Hepatocyte (in vitro differentiated cells): ENCODE measurements at regions not wholly inside any gene's neighbourhood (a gene's known extent, or its start where the extent isn't known, plus 50 kb on each side); places are given as distances from the start of the nearest gene placed in this dataset.

Experiments used
- DNase-seq: peaks from one replicate; pipeline ENCODE4 v3.0.0-alpha.2; 2016; ENCODE audit warnings: low spot score
- H2AFZ ChIP-seq: fragments of 200-600 bp; sonication (generic); 2 replicates; pipeline ENCODE4 v1.6.0; 2016; ENCODE audit warnings: antibody characterized with exemption, mild to moderate bottlenecking
- H3K27ac ChIP-seq: fragments of 200-600 bp; sonication (generic); 2 replicates; pipeline ENCODE4 v1.5.1; 2016; ENCODE audit warnings: mild to moderate bottlenecking
- H3K27me3 ChIP-seq: fragments of 200-600 bp; sonication (generic); 2 replicates; pipeline ENCODE4 v1.6.1; 2016
- H3K36me3 ChIP-seq: fragments of 200-600 bp; sonication (generic); replicated peaks from 2 replicates; pipeline ENCODE4 v1.5.1; 2016; ENCODE audit warnings: low read depth; ENCODE audit not compliant: insufficient read depth
- H3K4me1 ChIP-seq: fragments of 200-600 bp; sonication (generic); 2 replicates; pipeline ENCODE4 v1.5.1; 2016; ENCODE audit warnings: mild to moderate bottlenecking, moderate library complexity; ENCODE audit not compliant: insufficient read depth
- H3K4me2 ChIP-seq: fragments of 200-600 bp; sonication (generic); 2 replicates; pipeline ENCODE4 v1.6.0; 2016
- H3K4me3 ChIP-seq: fragments of 200-600 bp; sonication (generic); 2 replicates; pipeline ENCODE4 v1.5.1; 2016; ENCODE audit warnings: mild to moderate bottlenecking
- H3K79me2 ChIP-seq: fragments of 200-600 bp; sonication (generic); 2 replicates; pipeline ENCODE4 v1.6.0; 2017; ENCODE audit warnings: mild to moderate bottlenecking
- H3K9me2 ChIP-seq: fragments of 200-600 bp; sonication (generic); replicated peaks from 2 replicates; pipeline ENCODE4 v1.6.0; 2017; ENCODE audit warnings: mild to moderate bottlenecking; ENCODE audit not compliant: insufficient read depth
- H3K9me3 ChIP-seq: fragments of 200-600 bp; sonication (generic); 2 replicates; pipeline ENCODE4 v1.5.1; 2016; ENCODE audit warnings: low read depth, mild to moderate bottlenecking
- H4K20me1 ChIP-seq: fragments of 200-600 bp; sonication (generic); 2 replicates; pipeline ENCODE4 v1.6.0; 2016; ENCODE audit warnings: mild to moderate bottlenecking; ENCODE audit not compliant: insufficient read depth, poor library complexity, severe bottlenecking
- CTCF ChIP-seq: fragments of 200-600 bp; sonication (generic); IDR thresholded peaks from 2 replicates; pipeline ENCODE4 v1.5.1; 2016; ENCODE audit warnings: antibody characterized with exemption, mild to moderate bottlenecking; ENCODE audit not compliant: poor library complexity
- EZH2 ChIP-seq: fragments of 200-600 bp; sonication (generic); IDR thresholded peaks from 2 replicates; pipeline ENCODE4 v1.6.1; 2016; ENCODE audit warnings: antibody characterized with exemption, mild to moderate bottlenecking, borderline replicate concordance
- EZH2phosphoT487 ChIP-seq: fragments of 200-600 bp; sonication (generic); IDR thresholded peaks from one replicate; pipeline ENCODE4 v1.6.1; 2018; ENCODE audit warnings: antibody characterized with exemption, mild to moderate bottlenecking, low read depth, moderate library complexity; ENCODE audit not compliant: unreplicated experiment, severe bottlenecking
- WGBS: methylation state at CpG from one replicate; pipeline ENCODE4 v1.1.6; 2016; ENCODE audit warnings: low lambda C conversion rate; ENCODE audit errors: missing lambda C conversion rate; 5-methylcytosine and 5-hydroxymethylcytosine counted together

GRCh38 chr9:99431103-99431502, 209.0 kb downstream of the SEC61B start:
- DNase-seq = no peak

GRCh38 chr9:99432075-99432474, 210.0 kb downstream of the SEC61B start:
- TF ChIP-seq CTCF (no peak), EZH2 (no peak), EZH2phosphoT487 (no peak)
- Histone ChIP-seq H3K79me2 (no peaks in the 10 kb centered on the region), H3K4me1 (peaks cover 8% of the 10 kb centered on the region), H2AFZ (no peak overlapping the region), H3K27me3 (no peaks in the 10 kb centered on the region), H3K9me2 (no peaks in the 10 kb centered on the region), H3K36me3 (no peaks in the 10 kb centered on the region), H3K9me3 (no peaks in the 10 kb centered on the region), H3K4me3 (no peak overlapping the region), H3K4me2 (no peak overlapping the region), H3K27ac (no peak overlapping the region), H4K20me1 (no peaks in the 10 kb centered on the region)
- 77% methylated on average over 4 of the region's 4 CpGs for WGBS
- no peak for DNase-seq

More at GRCh38 chr9:99431103-99431502, 209.0 kb downstream of the SEC61B start:
- no peaks in the 10 kb centered on the region for H3K27me3 ChIP-seq
- no peaks in the 10 kb centered on the region for H3K36me3 ChIP-seq
- no peaks in the 10 kb centered on the region for H3K9me3 ChIP-seq
- H3K4me3 ChIP-seq = no peak overlapping the region
- H4K20me1 ChIP-seq = no peaks in the 10 kb centered on the region
- peaks cover 8% of the 10 kb centered on the region for H3K4me1 ChIP-seq
- H3K4me2 ChIP-seq = no peak overlapping the region
- 91% methylated on average over 1 of the region's 1 CpG for WGBS
- H3K9me2 ChIP-seq = no peaks in the 10 kb centered on the region
- no peak overlapping the region for H2AFZ ChIP-seq
- H3K79me2 ChIP-seq = no peaks in the 10 kb centered on the region
- H3K27ac ChIP-seq = no peak overlapping the region
- TF ChIP-seq EZH2phosphoT487 = no peak
- TF ChIP-seq EZH2 = no peak
- no peak for TF ChIP-seq CTCF

- 71% methylated on average over 4 of the region's 4 CpGs for WGBS
- peak overlapping the region; percentile 76 for H3K27ac ChIP-seq
- no peak for TF ChIP-seq EZH2phosphoT487
- no peak for TF ChIP-seq CTCF
- no peak for TF ChIP-seq EZH2
- no peaks in the 10 kb centered on the region for H3K79me2 ChIP-seq
- H3K27me3 ChIP-seq = no peaks in the 10 kb centered on the region
- H3K4me1 ChIP-seq = peaks cover 8% of the 10 kb centered on the region
- H2AFZ ChIP-seq = no peak overlapping the region
- H3K4me2 ChIP-seq = no peak overlapping the region
- no peak overlapping the region for H3K4me3 ChIP-seq
- no peaks in the 10 kb centered on the region for H3K9me2 ChIP-seq
- H3K36me3 ChIP-seq = no peaks in the 10 kb centered on the region
- no peak for DNase-seq
- no peaks in the 10 kb centered on the region for H3K9me3 ChIP-seq
- no peaks in the 10 kb centered on the region for H4K20me1 ChIP-seq
These were observed 211.0 kb downstream of the SEC61B start for GRCh38 chr9:99433095-99433494.

- 13% methylated on average over 3 of the region's 3 CpGs for WGBS
- no peak overlapping the region for H3K4me2 ChIP-seq
- peak overlapping the region; percentile 76 for H3K27ac ChIP-seq
- H3K79me2 ChIP-seq = no peaks in the 10 kb centered on the region
- H3K9me2 ChIP-seq = no peaks in the 10 kb centered on the region
- H3K4me3 ChIP-seq = no peak overlapping the region
- peak; percentile 78 for DNase-seq
- no peaks in the 10 kb centered on the region for H4K20me1 ChIP-seq
- no peaks in the 10 kb centered on the region for H3K27me3 ChIP-seq
- no peak overlapping the region for H2AFZ ChIP-seq
- H3K4me1 ChIP-seq = peaks cover 8% of the 10 kb centered on the region
- TF ChIP-seq CTCF (no peak), EZH2phosphoT487 (no peak), EZH2 (no peak)
- no peaks in the 10 kb centered on the region for H3K9me3 ChIP-seq
- no peaks in the 10 kb centered on the region for H3K36me3 ChIP-seq
These were observed 211.5 kb downstream of the SEC61B start for GRCh38 chr9:99433555-99433954.
